NCI-H187 treated with DMSO at 0.1 percent for 48 hours (cell line): ENCODE measurements at regions not wholly inside any gene's neighbourhood (a gene's known extent, or its start where the extent isn't known, plus 50 kb on each side); places are given as distances from the start of the nearest gene placed in this dataset.
"Not testable (repeated sequence)": the region's sequence is repeated elsewhere in the genome, so short reads cannot be mapped to it uniquely, and the experiment has no call there.

Experiments
- DNase-seq: peaks from one replicate; lab custom pipeline; 2025; lab: John Stamatoyannopoulos, UW

DNA sequence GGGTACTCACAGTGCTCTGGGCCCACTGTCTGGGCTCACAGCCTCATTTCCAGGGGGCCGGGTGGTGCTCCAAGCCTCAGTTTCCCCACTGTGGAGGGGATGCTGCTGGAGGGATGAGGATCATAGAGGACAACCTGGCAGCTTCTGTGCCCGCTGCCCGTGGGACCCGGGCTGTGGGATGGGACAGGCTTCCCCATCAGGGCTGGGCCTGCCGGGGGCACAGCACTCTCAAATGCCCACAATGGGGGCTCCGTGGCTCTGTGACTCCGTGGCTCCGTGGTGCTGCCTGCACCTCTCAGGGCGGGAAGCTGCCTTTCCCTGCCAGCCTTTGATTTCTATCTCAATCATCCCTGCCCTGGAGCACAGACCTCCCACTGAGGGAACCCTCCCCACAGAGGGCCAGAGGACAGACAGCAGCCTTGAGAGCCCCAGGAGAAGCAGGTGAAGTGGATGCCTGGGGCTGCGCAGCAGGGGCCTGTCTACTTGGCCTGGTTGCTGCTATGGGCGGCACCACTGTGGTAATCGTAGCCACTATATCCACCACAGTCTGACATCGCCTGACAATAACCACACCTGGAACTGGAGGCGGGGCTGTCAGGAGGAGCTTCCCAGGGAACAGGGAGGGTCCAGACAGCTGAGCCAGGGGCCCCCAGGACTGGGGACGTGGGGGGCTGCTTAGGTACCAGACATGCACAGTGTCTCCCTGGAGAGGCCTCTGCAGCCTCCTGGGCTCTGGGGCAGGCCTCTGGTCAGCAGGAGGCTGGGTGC lies 375.9 kb downstream of the TMEM121 start:
- DNase-seq = no peak

DNA sequence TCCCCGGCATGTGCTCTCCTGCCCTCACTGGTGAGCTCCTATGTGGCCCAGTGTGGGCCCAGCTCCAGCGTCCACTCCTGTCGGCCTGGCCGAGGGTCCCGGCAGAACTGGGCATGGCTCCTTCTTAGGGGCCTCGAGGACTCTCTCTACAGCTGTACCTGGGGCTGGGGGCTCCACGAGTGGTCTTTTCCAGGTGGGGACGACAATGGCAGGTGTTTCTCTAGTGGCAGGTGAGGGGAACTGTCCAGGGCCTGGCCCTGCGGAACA lies 376.4 kb downstream of the TMEM121 start:
- not testable (repeated sequence) for DNase-seq

DNA sequence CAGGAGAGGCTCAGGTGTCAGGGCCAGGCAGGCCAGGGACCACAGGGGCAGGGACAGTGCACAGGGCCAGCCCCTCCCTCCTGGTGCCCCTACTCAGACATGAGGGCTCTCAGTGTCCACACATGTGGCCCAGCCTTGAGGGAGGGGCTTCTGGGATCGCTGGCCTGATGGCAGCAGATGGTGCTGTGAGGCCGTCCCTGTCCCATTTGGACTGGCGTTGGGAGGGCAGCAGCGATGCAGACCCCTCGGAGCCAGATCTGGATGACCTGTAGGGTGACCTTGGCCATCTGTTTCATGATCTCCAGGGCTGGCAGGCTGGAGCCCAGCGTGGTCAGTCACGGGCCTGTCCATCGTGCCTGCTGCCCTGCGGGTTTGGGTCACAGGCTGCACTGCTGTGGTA lies 377.6 kb downstream of the TMEM121 start:
- DNase-seq = no peak

DNA sequence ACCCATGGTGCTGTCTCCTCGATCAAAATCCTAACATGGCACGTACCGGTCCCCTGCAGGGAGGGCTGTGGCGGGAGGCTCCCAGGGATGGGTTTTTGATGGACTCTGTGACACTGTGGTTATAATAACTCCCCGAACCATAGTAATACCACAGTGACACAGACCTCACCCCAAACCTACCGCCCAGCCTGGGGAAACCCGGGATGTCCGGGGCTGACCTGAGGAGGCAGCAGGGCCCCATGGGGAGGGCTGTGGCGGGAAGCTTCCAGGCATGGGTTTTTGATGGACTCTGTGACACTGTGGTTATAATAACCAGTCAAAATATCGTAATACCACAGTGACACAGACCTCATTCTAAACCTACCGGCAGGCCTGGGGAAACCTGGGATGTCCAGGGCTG lies 378.0 kb downstream of the TMEM121 start:
- no peak for DNase-seq

DNA sequence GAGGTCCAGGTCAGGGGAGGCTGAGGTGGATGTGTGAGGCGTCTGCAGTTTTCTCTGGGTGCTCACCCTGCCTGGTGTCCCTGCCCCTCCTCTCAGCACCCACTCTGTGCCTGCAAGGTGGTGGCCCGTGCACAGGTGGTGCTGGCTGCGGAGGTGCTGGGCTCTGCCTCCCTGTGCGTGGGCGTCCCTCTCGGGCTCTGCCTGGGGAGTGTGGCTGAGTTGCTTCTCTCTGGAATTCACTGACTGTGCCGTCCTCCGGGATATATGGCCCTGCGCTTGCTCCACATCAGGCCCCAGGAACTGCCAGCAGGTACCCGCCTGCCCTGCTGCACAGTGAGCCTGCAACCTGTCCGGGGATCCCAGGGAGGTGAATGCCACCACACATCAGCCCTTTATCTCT lies 379.1 kb downstream of the TMEM121 start:
- no peak for DNase-seq

DNA sequence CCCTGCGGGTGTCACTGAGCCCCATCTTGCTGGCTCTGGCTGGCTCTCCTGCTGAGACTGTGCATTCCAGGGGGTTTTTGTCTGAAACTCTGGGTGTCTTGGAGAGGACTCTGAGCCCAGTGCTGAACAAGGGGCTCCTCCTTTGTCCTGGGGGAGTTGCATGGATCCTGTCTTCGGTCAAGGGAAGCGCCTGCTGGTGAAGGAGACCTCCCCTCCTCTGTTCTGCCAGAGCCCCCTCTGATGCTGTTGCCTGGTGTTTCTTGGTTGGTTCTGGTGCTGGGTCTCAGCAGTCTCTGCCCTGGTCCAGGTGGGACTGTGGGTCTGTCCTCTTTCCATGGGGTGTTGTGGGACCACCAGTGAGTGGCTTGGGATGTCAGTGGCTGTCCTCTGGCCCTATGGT lies 380.9 kb downstream of the TMEM121 start:
- no peak for DNase-seq

DNA sequence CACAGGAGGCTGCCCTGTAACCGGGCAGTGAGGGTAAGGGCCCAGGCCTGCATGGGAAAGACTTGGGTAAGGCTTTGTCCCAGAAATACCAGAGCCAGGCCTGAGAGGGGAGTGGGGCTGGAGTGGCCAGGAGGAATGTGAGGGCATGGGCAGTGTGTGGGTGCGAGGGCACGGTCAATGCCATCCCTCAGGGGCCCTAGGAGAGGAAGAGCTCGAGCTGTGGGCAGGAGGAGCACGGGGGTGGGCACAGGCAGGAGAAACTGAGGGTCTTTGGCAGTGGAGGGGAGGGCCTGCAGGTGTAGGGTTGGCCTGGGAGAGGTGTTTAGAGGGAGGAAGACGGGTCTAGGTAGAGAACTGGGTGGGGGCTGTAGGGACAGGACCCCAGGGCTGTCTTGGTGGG lies 381.6 kb downstream of the TMEM121 start:
- DNase-seq = no peak

DNA sequence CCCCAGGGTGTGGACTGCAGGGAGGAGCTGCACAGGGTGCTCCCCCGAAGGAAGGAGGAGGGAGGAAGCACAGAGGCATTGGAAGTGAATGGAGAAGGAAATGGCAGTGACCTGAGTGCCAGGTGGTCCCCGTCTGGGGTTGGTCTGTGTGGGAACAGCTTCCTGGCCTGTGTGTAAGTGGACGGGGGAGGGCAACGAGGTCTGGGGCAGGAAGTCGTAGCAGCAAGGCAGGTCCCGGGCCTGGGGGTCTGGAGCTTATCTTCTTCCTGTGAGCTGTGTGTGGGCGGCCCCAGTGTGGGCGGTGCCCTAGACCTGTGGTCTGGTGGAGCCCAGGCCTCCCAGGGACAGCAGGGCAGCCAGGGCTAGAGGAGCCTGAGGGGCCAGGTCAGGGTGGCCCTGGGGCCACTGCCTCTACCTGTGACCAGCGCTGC lies 382.1 kb downstream of the TMEM121 start:
- no peak for DNase-seq

DNA sequence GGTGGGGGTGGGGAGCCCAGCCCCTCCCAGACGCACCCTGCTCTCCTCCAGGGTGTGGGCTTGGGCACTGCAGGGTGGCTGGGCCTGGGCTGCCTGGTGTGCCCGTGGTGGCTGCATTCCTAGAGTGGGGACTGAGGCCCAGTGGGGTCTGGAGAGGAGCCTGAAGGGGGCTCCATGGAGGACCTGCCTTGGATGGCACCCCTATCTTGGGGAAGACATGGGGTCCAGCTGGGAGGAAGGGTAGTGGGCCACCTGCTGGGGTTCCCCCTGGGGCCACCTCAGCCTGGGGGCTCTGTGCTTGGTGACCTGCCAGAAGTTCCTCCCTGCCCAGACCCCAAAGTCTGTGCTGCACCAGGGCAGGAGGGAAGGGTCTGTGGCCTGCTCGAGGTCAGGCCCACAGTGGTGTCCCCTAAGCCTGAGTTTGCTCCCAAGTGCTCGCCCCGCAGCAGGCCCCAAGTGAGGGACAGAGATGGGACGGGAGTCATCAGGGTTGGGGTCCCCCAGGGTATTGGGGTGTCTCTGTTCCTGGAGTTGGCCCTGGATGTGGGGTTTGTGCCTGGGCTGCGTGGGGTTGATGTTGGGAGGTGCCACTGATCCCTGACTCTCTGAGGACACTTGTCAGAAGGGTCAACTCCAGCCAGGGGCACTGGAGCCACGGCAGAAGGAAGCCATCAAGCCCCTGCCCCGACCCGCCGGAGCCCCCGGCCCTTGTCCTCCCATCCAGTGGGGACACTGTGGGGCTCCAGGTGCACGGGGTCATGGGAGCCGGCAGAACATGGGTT lies 382.9 kb downstream of the TMEM121 start:
- no peak for DNase-seq

DNA sequence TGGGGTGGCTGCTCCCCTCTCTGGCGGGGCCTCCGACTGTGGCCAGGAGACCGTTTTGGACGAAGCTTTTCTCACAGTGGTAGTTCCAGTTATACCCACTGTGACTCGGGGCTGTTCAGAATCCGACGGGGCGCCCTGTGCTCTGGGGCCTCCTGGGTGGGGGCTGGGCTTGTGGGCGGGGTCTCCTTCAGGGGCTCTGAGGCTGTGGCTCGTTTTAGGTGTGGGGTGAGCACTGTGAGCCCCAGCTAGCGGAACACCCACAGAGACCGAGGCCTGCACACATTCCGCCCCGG lies 383.4 kb downstream of the TMEM121 start:
- not testable (repeated sequence) for DNase-seq

DNA sequence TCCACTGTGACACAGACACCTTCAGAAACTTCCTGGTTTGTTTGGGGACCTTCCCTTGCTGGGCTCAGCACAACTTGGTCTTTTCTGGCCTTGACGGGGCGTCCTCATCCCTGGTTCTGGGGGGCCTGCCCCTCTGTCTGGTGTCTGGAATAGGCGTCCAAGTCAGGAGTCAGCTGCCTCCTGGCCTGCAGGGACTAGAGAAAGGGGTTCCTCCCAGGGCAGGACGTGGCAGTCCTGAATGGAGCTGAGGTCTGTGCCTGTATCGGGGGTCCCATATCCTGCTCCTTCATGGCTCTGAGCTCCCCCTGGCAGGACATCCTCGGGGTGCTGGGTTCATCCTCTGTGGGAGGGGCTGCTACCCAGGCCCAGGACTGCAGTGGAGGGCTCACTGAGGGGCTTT lies 384.0 kb downstream of the TMEM121 start:
- no peak for DNase-seq

DNA sequence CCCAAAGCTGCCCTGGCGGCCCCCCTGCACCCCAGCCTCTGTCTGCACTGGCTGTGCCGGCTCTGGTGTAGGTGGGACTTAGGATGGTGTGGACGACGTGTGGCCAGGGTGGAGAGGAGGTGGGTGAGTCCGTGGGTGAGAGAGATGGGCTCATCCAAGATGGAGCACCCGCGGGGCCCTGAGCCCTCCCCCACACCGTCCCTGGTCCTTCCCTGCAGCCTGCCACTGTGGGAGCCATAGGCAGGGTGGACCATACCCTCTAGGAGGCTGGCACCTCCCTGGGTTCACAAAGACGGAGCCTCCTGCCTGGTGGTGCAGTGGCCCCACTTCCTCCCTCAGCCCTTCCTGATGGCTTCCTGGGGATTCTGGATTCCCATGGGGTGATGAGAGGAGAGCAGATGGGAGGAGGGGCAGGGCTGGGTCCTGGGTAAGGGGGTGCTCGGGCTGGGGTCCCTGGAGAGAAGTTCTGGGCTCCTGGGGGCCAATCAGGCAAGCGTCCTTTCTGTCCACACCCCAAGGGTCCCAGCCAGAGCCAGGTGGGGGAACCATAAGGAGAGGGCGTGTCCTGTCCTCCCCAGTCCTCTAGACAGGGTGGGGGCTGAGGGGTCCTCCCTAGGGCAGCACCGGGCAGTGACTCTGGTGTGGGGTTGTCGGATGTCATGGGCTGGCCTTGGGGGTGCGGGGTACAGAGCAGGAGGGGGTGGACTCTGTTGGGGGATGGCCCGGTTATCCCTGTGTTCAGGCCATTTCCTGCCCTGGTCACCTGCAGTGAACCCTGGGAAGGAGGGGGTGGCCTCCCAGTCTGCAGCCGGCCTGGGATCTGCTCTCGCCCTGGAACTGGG lies 384.8 kb downstream of the TMEM121 start:
- no peak for DNase-seq

DNA sequence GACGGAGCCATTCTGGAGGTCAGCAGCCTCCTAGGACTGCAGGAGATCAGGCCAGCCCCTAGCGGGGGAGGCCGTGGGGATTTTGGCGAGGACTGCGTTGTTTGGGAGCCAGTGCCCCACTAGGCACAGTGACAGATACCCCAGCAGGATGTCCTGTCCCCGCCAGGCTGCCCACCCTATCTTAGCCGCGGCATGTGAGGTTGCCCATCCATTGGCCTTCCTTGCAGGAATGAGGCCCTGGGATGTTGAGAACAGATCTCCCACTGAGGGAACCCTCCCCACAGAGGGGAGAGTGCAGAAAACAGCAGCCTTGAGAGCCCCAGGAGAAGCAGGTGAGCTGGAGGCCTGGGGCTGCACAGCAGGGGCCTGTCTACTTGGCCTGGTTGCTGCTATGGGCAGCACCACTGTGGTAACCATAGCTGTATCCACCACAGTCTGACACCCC lies 385.5 kb downstream of the TMEM121 start:
- not testable (repeated sequence) for DNase-seq

DNA sequence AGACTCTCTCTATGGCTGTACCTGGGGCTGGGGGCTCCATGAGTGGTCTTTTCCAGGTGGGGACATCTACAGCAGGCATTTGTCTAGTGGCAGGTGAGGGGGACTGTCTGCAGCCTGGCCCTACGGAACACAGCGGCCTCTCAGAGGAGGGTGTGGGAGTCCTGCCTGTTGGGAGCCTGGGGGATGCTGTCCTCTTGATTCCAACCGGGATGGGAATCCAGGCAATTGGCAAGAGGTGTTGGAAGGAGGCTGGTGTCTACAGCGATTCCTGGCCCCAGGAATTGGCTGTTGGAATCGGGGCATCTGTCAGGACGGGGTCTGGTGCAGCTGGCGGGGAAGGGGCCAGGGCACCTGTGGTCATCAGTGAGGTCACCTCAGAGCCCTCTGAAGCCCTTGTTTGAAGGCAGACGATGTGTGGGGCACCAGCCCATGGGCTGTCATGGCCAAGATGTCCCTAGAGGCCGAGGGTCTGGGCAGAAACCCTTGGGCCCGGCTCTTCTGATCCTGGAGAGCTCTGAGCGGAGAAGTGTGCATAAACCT lies 386.3 kb downstream of the TMEM121 start:
- no peak for DNase-seq

DNA sequence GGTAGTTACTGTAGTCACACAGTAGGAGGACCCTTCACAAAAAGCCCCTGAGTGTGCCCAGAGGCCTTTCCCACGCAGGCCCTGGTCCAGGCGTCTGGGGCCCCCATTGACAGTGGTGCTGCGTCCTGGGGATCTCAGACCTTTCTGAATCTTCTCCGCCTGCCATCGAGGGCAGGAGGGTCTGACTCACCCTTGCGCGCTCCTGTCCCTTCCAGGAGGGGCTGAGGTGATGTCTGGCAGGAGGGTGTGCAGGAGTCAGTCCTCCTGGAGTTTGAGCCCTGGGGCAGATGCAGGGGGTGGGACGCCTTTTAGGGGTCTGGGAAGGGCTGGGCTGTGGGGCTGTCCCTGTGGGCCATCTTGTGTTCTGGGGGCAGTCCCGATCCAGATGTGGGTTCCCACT lies 386.8 kb downstream of the TMEM121 start:
- DNase-seq = no peak

DNA sequence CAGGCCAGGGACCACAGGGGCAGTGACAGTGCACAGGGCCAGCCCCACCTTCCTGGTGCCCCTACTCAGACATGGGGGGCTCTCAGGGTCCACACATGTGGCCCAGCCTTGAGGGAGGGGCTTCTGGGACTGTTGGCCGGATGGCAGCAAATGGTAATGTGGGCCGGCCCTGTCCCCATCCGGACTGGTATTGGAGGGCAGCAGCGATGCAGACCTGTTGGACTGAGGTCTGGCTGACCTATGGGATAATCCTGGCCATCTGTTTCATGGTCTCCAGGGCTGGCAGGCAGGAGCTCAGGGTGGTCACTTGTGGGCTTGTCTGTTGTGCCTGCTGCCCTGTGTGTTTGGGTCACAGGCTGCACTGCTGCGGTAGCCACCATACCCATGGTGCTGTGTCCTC lies 387.5 kb downstream of the TMEM121 start:
- DNase-seq = no peak

DNA sequence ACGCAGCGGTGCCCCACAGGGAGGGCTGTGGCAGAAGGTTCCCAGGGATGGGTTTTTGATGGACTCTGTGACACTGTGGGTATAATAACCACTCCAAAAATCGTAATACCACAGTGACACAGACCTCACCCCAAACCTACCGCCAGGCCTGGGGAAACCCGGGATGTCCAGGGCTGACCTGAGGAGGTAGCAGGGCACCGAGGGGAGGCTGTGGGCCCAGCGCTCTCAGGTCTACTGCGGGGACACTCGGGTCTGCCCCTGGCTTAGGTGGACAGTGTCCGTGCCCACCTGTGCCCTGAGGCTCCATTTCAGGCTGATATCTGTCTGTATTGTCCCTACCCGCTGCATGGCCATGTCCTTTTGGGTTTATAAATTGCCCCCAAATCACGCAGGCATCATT lies 387.9 kb downstream of the TMEM121 start:
- DNase-seq = not testable (repeated sequence)

DNA sequence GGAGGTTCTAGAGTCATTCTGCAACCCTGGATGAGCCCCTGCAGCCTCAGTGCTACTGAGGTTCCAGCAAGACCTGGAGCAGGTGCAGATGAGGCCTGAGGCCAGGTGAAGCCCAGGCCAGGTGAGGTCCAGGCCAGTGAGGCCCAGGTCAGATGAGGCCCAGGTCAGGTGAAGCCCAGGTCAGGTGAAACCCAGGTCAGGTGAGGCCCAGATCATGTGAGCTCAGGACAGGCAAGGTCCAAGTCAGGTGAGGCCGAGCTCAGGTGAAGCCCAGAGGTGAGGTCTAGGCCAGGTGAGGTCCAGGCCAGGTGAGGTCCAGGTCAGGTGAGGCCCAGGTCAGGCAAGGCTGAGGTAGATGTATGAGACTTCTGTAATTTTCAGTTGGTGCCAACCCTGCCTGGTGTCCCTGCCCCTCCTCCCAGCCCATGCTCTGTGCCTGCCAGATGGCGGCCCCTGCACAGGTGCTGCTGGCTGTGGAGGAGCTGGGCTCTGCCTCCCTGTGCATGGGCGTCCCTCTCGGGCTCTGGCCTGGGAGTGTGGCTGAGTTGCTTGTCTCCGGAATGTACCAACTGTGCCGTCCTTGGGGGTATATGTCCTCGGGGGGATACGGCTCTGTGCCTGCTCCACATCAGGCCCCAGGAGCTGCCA lies 388.5 kb downstream of the TMEM121 start:
- no peak for DNase-seq

DNA sequence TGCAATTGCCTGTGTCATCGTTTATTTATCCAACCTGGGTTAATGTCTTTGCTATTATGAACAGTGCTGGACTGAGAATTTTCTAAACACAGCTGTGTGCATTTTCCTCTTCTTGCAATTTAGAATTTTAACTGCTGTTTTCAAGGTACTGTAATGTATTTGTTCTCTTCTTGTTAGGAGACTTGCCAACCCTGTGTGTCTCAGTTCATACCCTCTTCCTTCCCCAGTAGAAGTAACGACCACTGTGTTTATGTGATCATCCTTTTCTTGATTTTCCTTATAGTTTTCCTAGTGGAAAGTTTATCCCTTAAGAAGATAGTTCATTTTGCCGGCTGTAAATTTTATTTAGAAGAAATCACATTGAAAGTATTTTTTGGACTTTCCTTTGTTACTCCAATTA lies 389.2 kb downstream of the TMEM121 start:
- DNase-seq = not testable (repeated sequence)

DNA sequence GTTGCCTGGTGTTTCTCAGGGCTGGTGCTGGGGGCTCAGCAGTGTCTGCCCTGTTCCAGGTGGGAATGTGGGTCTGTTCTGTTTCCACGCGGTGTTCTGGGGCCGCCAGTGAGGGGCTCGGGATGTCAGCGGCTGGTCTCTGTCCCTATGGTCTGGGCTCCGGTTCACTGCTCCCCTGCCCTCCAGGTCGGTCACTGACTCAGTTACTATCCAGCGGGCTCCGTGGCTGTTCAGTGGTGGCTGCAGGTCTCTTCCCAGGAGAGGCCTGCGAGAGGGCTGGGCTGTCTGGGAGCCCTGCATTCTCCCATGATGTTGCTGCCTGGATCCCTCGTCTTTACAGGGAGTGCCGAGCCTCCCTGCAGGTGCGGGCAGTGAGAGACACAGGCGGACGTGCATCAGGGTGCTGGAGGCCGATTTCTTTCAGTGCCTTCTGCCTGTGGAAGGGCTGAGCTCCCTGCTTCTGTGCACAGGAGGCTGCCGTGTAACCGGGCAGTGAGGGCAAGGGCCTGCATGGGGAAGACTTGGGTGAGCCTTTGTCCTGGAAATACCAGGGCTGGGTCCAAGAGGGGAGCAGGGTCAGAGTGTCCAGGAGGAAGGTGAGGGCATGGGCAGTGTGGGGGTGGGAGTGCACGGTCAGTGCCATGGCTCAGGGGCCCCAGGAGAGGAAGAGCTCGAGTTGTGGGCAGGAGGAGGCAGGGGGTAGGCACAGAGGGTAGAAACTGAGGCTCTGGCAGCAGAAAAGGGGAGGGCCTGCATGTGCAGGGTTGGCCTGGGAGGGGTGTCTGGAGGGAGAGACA lies 391.0 kb downstream of the TMEM121 start:
- not testable (repeated sequence) for DNase-seq

DNA sequence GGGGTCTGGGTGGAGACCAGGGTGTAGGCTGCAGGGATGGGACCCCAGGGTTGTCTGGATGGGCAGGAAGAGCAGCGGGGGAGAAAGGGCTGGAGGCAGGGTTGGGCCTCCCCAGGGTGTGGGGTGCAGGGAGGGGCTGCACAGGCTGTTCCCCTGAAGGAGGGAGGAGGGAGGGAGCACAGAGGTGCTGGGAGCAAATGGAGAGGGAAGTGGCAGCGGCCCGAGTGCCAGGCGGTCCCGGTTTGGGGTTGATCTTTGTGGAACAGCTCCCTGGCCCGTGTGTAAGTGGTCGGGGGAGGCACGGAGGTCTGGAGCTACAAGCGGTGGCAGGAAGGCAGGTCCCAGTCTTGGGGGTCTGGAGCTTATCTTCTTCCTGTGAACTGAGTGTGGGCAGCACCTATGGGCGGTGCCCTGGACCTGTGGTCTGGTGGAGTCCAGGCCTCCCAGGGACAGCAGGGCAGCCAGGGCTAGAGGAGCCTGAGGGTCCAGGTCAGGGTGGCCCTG lies 391.6 kb downstream of the TMEM121 start:
- no peak for DNase-seq
